ENCODE measurements at regions not wholly inside any gene's neighbourhood (a gene's known extent, or its start where the extent isn't known, plus 50 kb on each side); places are given as distances from the start of the nearest gene placed in this dataset.

DNA sequence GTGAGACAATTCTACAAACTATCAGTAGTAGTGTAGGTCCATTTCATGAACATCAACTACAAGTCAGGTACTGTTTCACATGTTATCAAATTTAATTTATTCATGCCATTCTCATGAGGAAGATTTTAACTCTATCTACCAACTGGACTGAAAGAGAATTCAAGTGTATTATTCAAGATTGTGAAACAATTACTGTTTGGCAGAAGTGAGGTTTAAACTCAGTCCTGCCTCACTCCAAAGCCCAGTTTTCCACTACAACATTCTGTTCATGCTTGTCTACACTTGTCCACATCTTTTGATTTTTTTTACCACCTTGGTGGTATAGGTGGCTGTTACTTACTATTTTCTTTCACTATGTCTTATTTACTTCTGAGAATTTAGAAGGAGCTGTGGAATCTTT is 272.9 kb downstream of the TGFB2 start:
- Mint-ChIP-seq H3K4me1 (no peaks in the 10 kb centered on the region), H3K4me3 (no peak overlapping the region), H3K9me3 (ENCODE audit: low read depth) (no peaks in the 10 kb centered on the region), H3K27me3 (no peaks in the 10 kb centered on the region), H3K36me3 (ENCODE audit: low read depth) (no peaks in the 10 kb centered on the region), H3K27ac (no peak overlapping the region)
- no peak for DNase-seq
- no peak for ATAC-seq
- ChIA-PET POLR2A (no interaction called here), CTCF (no interaction called here)
- intact Hi-C loops (cut with DNase I, micrococcal nuclease), result no loop called here

- H3K27ac Mint-ChIP-seq, result no peak overlapping the region
- DNase-seq, result no peak
- ChIA-PET POLR2A (no interaction called here), CTCF (no interaction called here)
- peaks cover 1% of the 10 kb centered on the region for H3K27me3 Mint-ChIP-seq
- no peaks in the 10 kb centered on the region for H3K4me1 Mint-ChIP-seq
- no peaks in the 10 kb centered on the region for H3K36me3 Mint-ChIP-seq (ENCODE audit: low read depth)
- no peak overlapping the region for H3K4me3 Mint-ChIP-seq
- intact Hi-C loops (cut with DNase I, micrococcal nuclease), result no loop called here
- no peak for ATAC-seq
- no peaks in the 10 kb centered on the region for H3K9me3 Mint-ChIP-seq (ENCODE audit: low read depth)
Measured at GRCh38 chr1:218620956-218621355, 275.8 kb downstream of the TGFB2 start.

DNA sequence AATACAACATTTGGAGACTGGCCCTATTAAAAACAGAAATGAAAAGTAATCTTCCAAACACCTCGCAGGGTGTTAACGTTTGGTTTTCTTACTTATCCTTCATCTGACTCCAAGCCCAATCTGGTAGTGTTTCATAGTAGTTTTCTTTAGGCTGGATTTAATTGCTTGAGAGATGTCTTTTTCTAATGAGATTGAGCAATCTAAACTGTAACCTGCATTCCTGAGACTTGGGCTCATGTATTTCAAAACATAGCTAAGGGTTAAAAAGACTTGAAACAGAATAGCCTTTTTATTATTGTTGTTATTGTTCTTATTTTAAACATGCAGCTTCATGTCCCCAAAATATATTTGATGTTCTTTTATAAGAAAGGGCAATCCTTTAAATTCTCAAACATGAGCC is 278.9 kb downstream of the TGFB2 start:
- peaks cover 1% of the 10 kb centered on the region for H3K27me3 Mint-ChIP-seq

DNA sequence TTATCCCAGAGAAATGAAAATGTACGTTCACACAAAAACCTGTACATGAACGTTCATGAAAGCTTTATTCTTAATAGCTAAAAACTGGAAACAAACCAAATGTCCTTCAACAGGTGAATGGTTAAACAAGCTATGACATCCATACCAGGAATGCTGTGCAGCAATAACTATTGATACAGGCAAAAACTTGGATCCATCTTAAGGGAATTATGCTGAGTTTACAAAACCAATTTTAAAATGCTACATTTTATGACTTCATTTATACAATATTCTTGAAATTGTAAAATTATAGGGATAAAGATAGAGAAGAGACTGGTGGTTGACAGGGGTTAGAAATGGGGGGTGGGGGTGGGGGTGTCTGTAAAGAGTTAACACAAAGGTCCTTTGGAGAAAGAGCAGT is 280.3 kb downstream of the TGFB2 start:
- Mint-ChIP-seq H3K4me3 (no peak overlapping the region), H3K36me3 (ENCODE audit: low read depth) (no peaks in the 10 kb centered on the region), H3K9me3 (ENCODE audit: low read depth) (peaks cover under 1% of the 10 kb centered on the region), H3K27me3 (peaks cover 1% of the 10 kb centered on the region), H3K27ac (no peak overlapping the region), H3K4me1 (no peaks in the 10 kb centered on the region)
- POLR2A ChIA-PET, result no interaction called here
- ATAC-seq (no peak), DNase-seq (no peak)
- CTCF ChIA-PET, result no interaction called here
- intact Hi-C loops (cut with DNase I, micrococcal nuclease), result no loop called here

More for the DNA sequence above, 278.9 kb downstream of the TGFB2 start:
- intact Hi-C loops (cut with DNase I, micrococcal nuclease), result no loop called here
- H3K9me3 Mint-ChIP-seq (ENCODE audit: low read depth), result no peaks in the 10 kb centered on the region
- no peak for ATAC-seq
- no peak for DNase-seq
- H3K4me3 Mint-ChIP-seq, result no peak overlapping the region
- POLR2A ChIA-PET, result interaction anchor here (0.6 kb wide), 1 partner anchor 695 kb away, joined by 3 read pairs; no protein-coding TSS in a partner anchor
- no peaks in the 10 kb centered on the region for H3K36me3 Mint-ChIP-seq (ENCODE audit: low read depth)
- H3K4me1 Mint-ChIP-seq, result no peaks in the 10 kb centered on the region
- H3K27ac Mint-ChIP-seq, result no peak overlapping the region
- CTCF ChIA-PET, result no interaction called here

DNA sequence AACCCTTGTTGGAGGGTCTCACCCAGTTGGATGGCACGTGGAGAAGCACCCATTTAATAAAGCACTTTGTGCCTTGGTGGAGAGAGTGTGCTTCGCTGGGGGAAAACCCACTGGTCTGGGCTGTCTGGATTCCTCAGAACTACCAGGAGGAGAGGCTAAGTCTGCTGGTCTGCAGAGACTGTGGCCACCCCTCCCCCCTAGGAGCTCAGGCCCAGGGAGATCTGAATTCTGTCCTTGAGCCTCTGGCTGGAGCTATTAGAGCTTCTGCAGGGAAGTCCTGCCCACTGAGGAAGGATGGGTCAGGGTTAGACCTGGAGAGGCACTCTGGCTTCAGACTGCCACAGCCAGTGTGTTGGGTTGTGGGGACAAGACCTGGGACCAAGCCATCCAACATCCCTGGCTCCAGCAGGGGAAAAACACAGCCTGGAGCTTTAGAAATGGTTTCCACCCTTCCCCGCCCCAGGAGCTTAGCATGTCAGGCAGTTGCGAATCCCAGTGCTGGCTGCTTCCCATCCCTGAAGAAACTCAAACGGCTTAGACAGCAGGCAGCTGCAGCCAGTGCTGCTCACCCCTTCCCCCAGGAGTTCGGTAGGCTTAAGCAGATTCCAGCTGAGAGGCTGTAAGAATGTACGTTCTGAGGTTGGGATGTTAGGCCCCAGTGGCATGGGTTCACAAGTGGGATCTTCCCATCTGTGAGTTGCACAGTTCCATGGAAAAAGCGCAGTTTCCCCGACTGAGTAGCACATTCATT is 288.3 kb downstream of the TGFB2 start:
- H3K36me3 Mint-ChIP-seq (ENCODE audit: low read depth), result no peaks in the 10 kb centered on the region
- intact Hi-C loops (cut with DNase I, micrococcal nuclease), result no loop called here
- ChIA-PET CTCF (interaction anchor here (0.6 kb wide), 1 partner anchor 387 kb away, joined by 3 read pairs; no protein-coding TSS in a partner anchor), POLR2A (no interaction called here)
- H3K4me1 Mint-ChIP-seq, result no peaks in the 10 kb centered on the region
- H3K27me3 Mint-ChIP-seq, result peaks cover 2% of the 10 kb centered on the region
- H3K27ac Mint-ChIP-seq, result no peak overlapping the region
- DNase-seq (no peak), ATAC-seq (no peak)
- no peak overlapping the region for H3K4me3 Mint-ChIP-seq
- peaks cover 20% of the 10 kb centered on the region for H3K9me3 Mint-ChIP-seq (ENCODE audit: low read depth)

DNA sequence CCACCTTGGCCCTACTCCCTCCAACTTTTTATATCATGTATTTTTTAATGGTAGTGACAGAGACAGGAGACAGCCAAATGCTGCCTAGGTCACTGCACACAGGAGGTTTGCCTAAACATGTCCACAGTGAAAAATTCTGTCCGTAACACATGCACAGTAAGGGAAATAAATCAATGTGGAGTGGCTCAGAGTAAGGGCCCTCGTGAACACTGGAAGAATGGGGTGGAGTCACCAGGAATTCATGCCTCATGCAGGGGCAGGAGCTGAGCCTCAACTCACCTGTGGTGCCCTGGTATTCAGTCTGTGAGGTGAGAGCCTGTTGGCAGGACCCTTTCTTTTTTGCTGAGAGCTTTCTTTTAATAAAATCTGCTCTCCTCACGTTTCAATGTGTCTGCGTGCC is 289.1 kb downstream of the TGFB2 start:
- Mint-ChIP-seq H3K9me3 (ENCODE audit: low read depth) (peaks cover 20% of the 10 kb centered on the region), H3K4me3 (no peak overlapping the region), H3K27me3 (peaks cover 2% of the 10 kb centered on the region), H3K4me1 (no peaks in the 10 kb centered on the region), H3K27ac (no peak overlapping the region), H3K36me3 (ENCODE audit: low read depth) (no peaks in the 10 kb centered on the region)
- ChIA-PET CTCF (no interaction called here), POLR2A (no interaction called here)
- intact Hi-C loops (cut with DNase I, micrococcal nuclease), result no loop called here
- DNase-seq, result no peak
- no peak for ATAC-seq

GRCh38 chr1:218636548-218636947 is 291.4 kb downstream of the TGFB2 start:
- H3K27me3 Mint-ChIP-seq, result peaks cover 2% of the 10 kb centered on the region
- CTCF ChIA-PET, result interaction anchor here (0.7 kb wide), 1 partner anchor 302 kb away, joined by 3 read pairs; no protein-coding TSS in a partner anchor
- no peak overlapping the region for H3K27ac Mint-ChIP-seq
- H3K36me3 Mint-ChIP-seq (ENCODE audit: low read depth), result no peaks in the 10 kb centered on the region
- DNase-seq (no peak), ATAC-seq (no peak)
- peaks cover 9% of the 10 kb centered on the region for H3K9me3 Mint-ChIP-seq (ENCODE audit: low read depth)
- POLR2A ChIA-PET, result no interaction called here
- H3K4me1 Mint-ChIP-seq, result no peaks in the 10 kb centered on the region
- no peak overlapping the region for H3K4me3 Mint-ChIP-seq
- intact Hi-C loops (cut with DNase I, micrococcal nuclease), result no loop called here

DNA sequence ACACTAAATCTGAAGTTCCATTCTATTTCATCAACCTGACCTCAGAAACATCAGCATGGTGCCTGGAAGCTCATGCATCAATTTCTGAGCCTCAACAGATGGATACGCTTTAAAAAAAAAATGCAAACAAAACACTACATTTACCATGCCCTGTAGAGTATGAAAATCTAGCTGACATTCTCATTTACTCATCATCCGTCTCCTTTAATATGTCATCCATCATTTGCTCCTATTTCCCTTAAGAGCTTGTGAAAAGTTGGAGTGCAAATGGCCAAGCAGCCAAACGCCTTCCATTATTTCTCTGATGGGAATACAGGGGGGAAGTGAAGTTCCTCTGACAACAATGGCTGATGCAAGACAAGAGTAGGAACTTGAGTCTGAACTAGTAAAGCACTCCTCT is 295.0 kb downstream of the TGFB2 start:
- intact Hi-C loops (cut with DNase I, micrococcal nuclease), result no loop called here
- DNase-seq, result no peak
- Mint-ChIP-seq H3K4me1 (no peaks in the 10 kb centered on the region), H3K36me3 (ENCODE audit: low read depth) (no peaks in the 10 kb centered on the region), H3K27me3 (peaks cover 2% of the 10 kb centered on the region), H3K9me3 (ENCODE audit: low read depth) (no peaks in the 10 kb centered on the region), H3K27ac (no peak overlapping the region), H3K4me3 (no peak overlapping the region)
- ATAC-seq, result no peak
- ChIA-PET POLR2A (no interaction called here), CTCF (no interaction called here)

- Mint-ChIP-seq H3K9me3 (ENCODE audit: low read depth) (no peaks in the 10 kb centered on the region), H3K4me3 (no peak overlapping the region), H3K27me3 (no peaks in the 10 kb centered on the region), H3K27ac (no peak overlapping the region), H3K36me3 (ENCODE audit: low read depth) (no peaks in the 10 kb centered on the region), H3K4me1 (no peaks in the 10 kb centered on the region)
- intact Hi-C loops (cut with DNase I, micrococcal nuclease), result no loop called here
- no peak for ATAC-seq
- POLR2A ChIA-PET, result no interaction called here
- DNase-seq, result no peak
- CTCF ChIA-PET, result no interaction called here
Measured at GRCh38 chr1:218642033-218642948, 297.2 kb downstream of the TGFB2 start.

DNA sequence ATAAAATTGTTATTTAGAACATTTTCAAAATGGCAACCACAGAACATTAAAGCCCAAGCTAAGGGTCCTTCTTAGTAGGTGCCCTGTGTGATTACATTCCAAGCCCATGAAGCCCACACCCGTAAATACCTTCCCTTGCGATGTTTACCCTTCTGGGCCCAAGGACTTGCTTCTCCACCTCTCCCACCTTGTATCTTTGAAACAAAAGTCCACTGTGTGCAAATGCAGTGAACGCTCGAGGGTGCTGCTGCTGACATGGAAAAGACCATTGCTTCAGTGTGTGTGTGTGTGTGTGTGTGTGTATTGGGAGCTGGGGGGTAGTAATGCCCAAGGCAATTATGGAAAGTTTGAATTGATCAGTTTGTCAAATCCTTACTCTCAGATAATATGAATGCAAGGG is 298.1 kb downstream of the TGFB2 start:
- POLR2A ChIA-PET, result no interaction called here
- H3K9me3 Mint-ChIP-seq (ENCODE audit: low read depth), result no peaks in the 10 kb centered on the region

GRCh38 chr1:218643926-218644325 is 298.8 kb downstream of the TGFB2 start:
- intact Hi-C loops (cut with DNase I, micrococcal nuclease), result no loop called here
- DNase-seq (no peak), ATAC-seq (no peak)
- no peaks in the 10 kb centered on the region for H3K27me3 Mint-ChIP-seq
- no peaks in the 10 kb centered on the region for H3K4me1 Mint-ChIP-seq
- H3K9me3 Mint-ChIP-seq (ENCODE audit: low read depth), result no peaks in the 10 kb centered on the region
- H3K4me3 Mint-ChIP-seq, result no peak overlapping the region
- H3K27ac Mint-ChIP-seq, result no peak overlapping the region
- CTCF ChIA-PET, result no interaction called here
- H3K36me3 Mint-ChIP-seq (ENCODE audit: low read depth), result no peaks in the 10 kb centered on the region
- POLR2A ChIA-PET, result no interaction called here

More for the DNA sequence above, 298.1 kb downstream of the TGFB2 start:
- DNase-seq (no peak), ATAC-seq (no peak)
- no peaks in the 10 kb centered on the region for H3K27me3 Mint-ChIP-seq
- intact Hi-C loops (cut with DNase I, micrococcal nuclease), result no loop called here
- H3K4me1 Mint-ChIP-seq, result no peaks in the 10 kb centered on the region
- H3K36me3 Mint-ChIP-seq (ENCODE audit: low read depth), result no peaks in the 10 kb centered on the region
- H3K4me3 Mint-ChIP-seq, result no peak overlapping the region
- no peak overlapping the region for H3K27ac Mint-ChIP-seq
- CTCF ChIA-PET, result no interaction called here

- CTCF ChIA-PET, result no interaction called here
- DNase-seq, result no peak
- ATAC-seq, result no peak
- intact Hi-C loops (cut with DNase I, micrococcal nuclease), result no loop called here
- H3K27ac Mint-ChIP-seq, result no peak overlapping the region
- no peak overlapping the region for H3K4me3 Mint-ChIP-seq
- H3K36me3 Mint-ChIP-seq (ENCODE audit: low read depth), result no peaks in the 10 kb centered on the region
- no peaks in the 10 kb centered on the region for H3K27me3 Mint-ChIP-seq
- POLR2A ChIA-PET, result no interaction called here
- H3K4me1 Mint-ChIP-seq, result no peaks in the 10 kb centered on the region
- no peaks in the 10 kb centered on the region for H3K9me3 Mint-ChIP-seq (ENCODE audit: low read depth)
Measured at GRCh38 chr1:218646288-218646687, 301.2 kb downstream of the TGFB2 start.

Measured in activated CD4-positive, alpha-beta T cell treated with anti-CD3 and anti-CD28 coated beads for 36 hours (primary cell).